IMR-90 (cell line): ENCODE measurements at regions not wholly inside any gene's neighbourhood (a gene's known extent, or its start where the extent isn't known, plus 50 kb on each side); places are given as distances from the start of the nearest gene placed in this dataset.

Experiments used
- ATAC-seq: fragments of 200-7000 bp; cut with Tn5 transposase; 2 replicates; pipeline ENCODE4 v1.9.1; 2020; ENCODE audit warnings: low read depth, mild to moderate bottlenecking, moderate library complexity
- BruUV-seq: library from RNA; stranded (reverse); fragments of 400-500 nt; replicated peaks from 2 replicates; lab custom pipeline; 2021; lab: Mats Ljungman, UMichigan
- CTCF ChIA-PET: fragments of 300-600 bp; formaldehyde crosslinking; extraction: SDS; loops from one replicate; lab custom pipeline; 2021; ENCODE audit warnings: antibody characterized with exemption; lab: Yijun Ruan, JAX
- POLR2A ChIA-PET: fragments of 300-600 bp; sonication (Branson Sonifier 250); formaldehyde crosslinking; loops from one replicate; lab custom pipeline; 2022; ENCODE audit warnings: antibody characterized with exemption; ENCODE audit not compliant: unreplicated experiment; lab: Charles Lee
- DNase-seq: peaks from one replicate; pipeline ENCODE4 v3.0.0; 2013
- H2AFZ ChIP-seq: replicated peaks from 2 replicates; pipeline ENCODE3; 2013; ENCODE audit warnings: low read length, mild to moderate bottlenecking; ENCODE audit not compliant: poor library complexity
- H2AK5ac ChIP-seq: 2 replicates; pipeline ENCODE4 v1.6.1; 2013; ENCODE audit warnings: low read depth, low read length, inconsistent platforms
- H2AK9ac ChIP-seq: replicated peaks from 2 replicates; pipeline ENCODE3; 2013; ENCODE audit warnings: mild to moderate bottlenecking, low read depth, low read length, moderate library complexity; ENCODE audit not compliant: poor library complexity
- H2BK120ac ChIP-seq: 2 replicates; pipeline ENCODE4 v1.6.1; 2013; ENCODE audit warnings: low read depth, low read length, inconsistent platforms
- H2BK15ac ChIP-seq: 3 replicates; pipeline ENCODE4 v1.6.1; 2013; ENCODE audit warnings: low read depth, low read length, inconsistent platforms
- H2BK20ac ChIP-seq: 2 replicates; pipeline ENCODE4 v1.6.1; 2013; ENCODE audit warnings: low read depth, mild to moderate bottlenecking, inconsistent platforms, low read length, moderate library complexity
- H2BK5ac ChIP-seq: 2 replicates; pipeline ENCODE4 v1.6.1; 2013; ENCODE audit warnings: mild to moderate bottlenecking, low read depth, low read length, inconsistent platforms; ENCODE audit not compliant: poor library complexity, severe bottlenecking
- H3K14ac ChIP-seq: replicated peaks from 2 replicates; pipeline ENCODE4 v1.6.1; 2013; ENCODE audit warnings: low read depth, low read length, inconsistent platforms
- H3K18ac ChIP-seq: 2 replicates; pipeline ENCODE4 v1.6.1; 2013; ENCODE audit warnings: low read depth, low read length, control low read depth
- H3K23ac ChIP-seq: 2 replicates; pipeline ENCODE4 v1.6.1; 2013; ENCODE audit warnings: low read depth, low read length, inconsistent platforms
- H3K27ac ChIP-seq: 2 replicates; pipeline ENCODE4 v1.5.1; 2013; ENCODE audit warnings: mild to moderate bottlenecking, control low read depth, low read length; ENCODE audit not compliant: insufficient read depth
- H3K27me3 ChIP-seq: 2 replicates; pipeline ENCODE4 v1.6.1; 2013; ENCODE audit warnings: low read length; ENCODE audit not compliant: control insufficient read depth, insufficient read depth
- H3K36me3 ChIP-seq: 2 replicates; pipeline ENCODE4 v1.6.1; 2013; ENCODE audit warnings: low read length, mixed read lengths; ENCODE audit not compliant: control insufficient read depth, insufficient read depth
- H3K4ac ChIP-seq: 2 replicates; pipeline ENCODE4 v1.6.1; 2013; ENCODE audit warnings: low read depth, low read length, inconsistent platforms
- H3K4me1 ChIP-seq: 2 replicates; pipeline ENCODE4 v1.6.1; 2013; ENCODE audit warnings: low read length, mixed read lengths; ENCODE audit not compliant: control insufficient read depth, insufficient read depth
- H3K4me2 ChIP-seq: 2 replicates; pipeline ENCODE4 v1.6.1; 2013; ENCODE audit warnings: low read depth, mild to moderate bottlenecking, control low read depth, low read length, moderate library complexity
- H3K4me3 ChIP-seq: 2 replicates; pipeline ENCODE4 v1.5.1; 2013; ENCODE audit warnings: low read depth, mild to moderate bottlenecking, control low read depth, low read length, moderate library complexity; ENCODE audit not compliant: insufficient read depth
- H3K56ac ChIP-seq: 2 replicates; pipeline ENCODE4 v1.6.1; 2013; ENCODE audit warnings: low read length, inconsistent platforms; ENCODE audit not compliant: insufficient read depth; ENCODE audit errors: extremely low read depth
- H3K79me1 ChIP-seq, 2 experiments: 2 replicates each; pipeline ENCODE4 v1.6.1; 2013; ENCODE audit warnings: low read length in 2 of 2, inconsistent platforms in 1 of 2, low read depth in 1 of 2
- H3K9ac ChIP-seq: 2 replicates; pipeline ENCODE4 v1.6.1; 2013; ENCODE audit warnings: low read depth, low read length, control low read depth
- H3K9me1 ChIP-seq: 2 replicates; pipeline ENCODE4 v1.6.1; 2013; ENCODE audit warnings: low read length, inconsistent platforms; ENCODE audit not compliant: insufficient read depth
- H3K9me3 ChIP-seq: 2 replicates; pipeline ENCODE4 v1.6.1; 2013; ENCODE audit warnings: low read length; ENCODE audit not compliant: control insufficient read depth, insufficient read depth
- H4K20me1 ChIP-seq: 2 replicates; pipeline ENCODE4 v1.6.1; 2013; ENCODE audit warnings: low read length, inconsistent platforms; ENCODE audit not compliant: insufficient read depth
- H4K5ac ChIP-seq: 2 replicates; pipeline ENCODE4 v1.6.1; 2013; ENCODE audit warnings: mild to moderate bottlenecking, low read depth, low read length, control low read depth
- H4K8ac ChIP-seq, 2 experiments: 2 replicates each; pipeline ENCODE4 v1.6.1; 2013; ENCODE audit warnings: low read depth in 2 of 2, low read length in 2 of 2, control low read depth in 1 of 2, inconsistent platforms in 1 of 2
- H4K91ac ChIP-seq: 2 replicates; pipeline ENCODE4 v1.6.1; 2013; ENCODE audit warnings: low read depth, low read length, inconsistent platforms; ENCODE audit not compliant: insufficient read depth
- BHLHE40 ChIP-seq: fragments of 150-350 bp; IDR thresholded peaks from 2 replicates; pipeline ENCODE4 v1.6.1; 2016; ENCODE audit warnings: mild to moderate bottlenecking, low read depth, low read length
- CEBPB ChIP-seq: IDR thresholded peaks from 2 replicates; pipeline ENCODE4 v1.6.1; 2012; ENCODE audit warnings: low read depth, low read length, improper control_type of control experiment
- CHD1 ChIP-seq: IDR thresholded peaks from 2 replicates; pipeline ENCODE4 v1.6.1; 2012; ENCODE audit warnings: low read depth, low read length, improper control_type of control experiment
- ELK1 ChIP-seq: fragments of 150-350 bp; IDR thresholded peaks from 2 replicates; pipeline ENCODE4 v1.6.1; 2016; ENCODE audit warnings: low read depth, mild to moderate bottlenecking, low read length, moderate library complexity, borderline replicate concordance
- FOS ChIP-seq: fragments of 150-350 bp; IDR thresholded peaks from 2 replicates; pipeline ENCODE4 v1.6.1; 2016; ENCODE audit warnings: low read depth, low read length
- MAFK ChIP-seq: IDR thresholded peaks from 2 replicates; pipeline ENCODE4 v1.6.1; 2012; ENCODE audit warnings: low read depth, low read length, improper control_type of control experiment
- MAZ ChIP-seq: IDR thresholded peaks from 2 replicates; pipeline ENCODE4 v1.6.1; 2012; ENCODE audit warnings: low read depth, mild to moderate bottlenecking, low read length, improper control_type of control experiment, moderate library complexity, borderline replicate concordance
- MXI1 ChIP-seq: IDR thresholded peaks from 2 replicates; pipeline ENCODE4 v1.6.1; 2012; ENCODE audit warnings: low read depth, mild to moderate bottlenecking, low read length, moderate library complexity, borderline replicate concordance
- NFE2L2 ChIP-seq: fragments of 150-350 bp; IDR thresholded peaks from 2 replicates; pipeline ENCODE4 v1.6.1; 2016; ENCODE audit warnings: low read depth, mild to moderate bottlenecking, low read length
- POLR2A ChIP-seq: IDR thresholded peaks from 2 replicates; pipeline ENCODE4 v1.6.1; 2012; ENCODE audit warnings: mild to moderate bottlenecking, low read depth, low read length
- RAD21 ChIP-seq: IDR thresholded peaks from 2 replicates; pipeline ENCODE4 v1.6.1; 2012; ENCODE audit warnings: low read length, improper control_type of control experiment
- RCOR1 ChIP-seq: IDR thresholded peaks from 2 replicates; pipeline ENCODE4 v1.6.1; 2012; ENCODE audit warnings: mild to moderate bottlenecking, low read length, improper control_type of control experiment; ENCODE audit not compliant: insufficient replicate concordance
- RFX5 ChIP-seq: IDR thresholded peaks from 2 replicates; pipeline ENCODE4 v1.8.0; 2012; ENCODE audit warnings: low read depth, mild to moderate bottlenecking, low read length, moderate library complexity
- SMC3 ChIP-seq: fragments of 150-350 bp; IDR thresholded peaks from 2 replicates; pipeline ENCODE4 v1.6.1; 2016; ENCODE audit warnings: low read depth, mild to moderate bottlenecking, antibody characterized with exemption, low read length, moderate library complexity
- dilution Hi-C: fragments of 300-500 bp; cut with HindIII; formaldehyde crosslinking; loops from one replicate; pipeline ENCODE4 v1.14.3; 2018; ENCODE audit warnings: low sequenced_read_pairs; ENCODE audit not compliant: unreplicated experiment
- in situ Hi-C: fragments of 300-500 bp; cut with MboI; formaldehyde crosslinking; loops from 3 replicates; pipeline ENCODE4 v1.14.3; 2019; ENCODE audit warnings: low sequenced_read_pairs, inconsistent platforms, mixed read lengths
- intact Hi-C: fragments of 100-400 bp; cut with micrococcal nuclease; formaldehyde crosslinking; loops from 2 replicates; pipeline ENCODE4 v1.10.0; 2022
- TF ChIP-seq, protein P1 (sequence below): fragments of 150-350 bp; IDR thresholded peaks from 2 replicates; pipeline ENCODE4 v1.6.1; 2017; ENCODE audit warnings: mild to moderate bottlenecking, antibody characterized with exemption, low read length, low read depth
- TF ChIP-seq, protein P2 (sequence below): conservative IDR thresholded peaks from 2 replicates; pipeline ENCODE4 v1.5.1; 2012; ENCODE audit warnings: mild to moderate bottlenecking, low read depth, low read length, improper control_type of control experiment

DNA sequence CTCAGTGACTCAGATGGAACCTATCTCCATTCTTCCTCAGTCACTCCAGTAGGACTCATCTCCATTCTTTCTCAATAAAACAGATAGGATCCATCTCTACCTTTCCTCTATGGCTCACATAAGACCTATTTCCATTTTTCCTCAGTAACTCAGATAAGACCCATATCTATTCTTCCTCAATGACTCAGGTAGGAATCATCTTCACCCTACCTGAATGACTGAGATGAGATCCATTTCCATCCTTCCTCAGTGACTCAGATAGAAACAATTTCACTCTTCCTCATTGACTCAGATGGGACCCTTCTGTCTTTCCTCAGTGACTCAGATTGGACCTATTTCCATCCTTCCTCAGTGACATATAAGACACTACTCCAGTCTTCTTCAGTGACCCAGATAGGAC, 165.1 kb downstream of the FBXO4 start:
- no peaks in the 10 kb centered on the region for H3K36me3 ChIP-seq
- no peak overlapping the region for H2AK9ac ChIP-seq
- DNase-seq (no peak), ATAC-seq (no peak)
- H3K27ac ChIP-seq, result no peak overlapping the region
- no peaks in the 10 kb centered on the region for H3K27me3 ChIP-seq
- H4K20me1 ChIP-seq, result no peaks in the 10 kb centered on the region
- in situ Hi-C loops, result no loop called here
- TF ChIP-seq RFX5 (no peak), POLR2A (no peak), ELK1 (no peak), RAD21 (no peak), MXI1 (no peak), CEBPB (no peak), MAFK (no peak), NFE2L2 (no peak), SMC3 (no peak), CHD1 (no peak), BHLHE40 (no peak), FOS (no peak), RCOR1 (no peak), MAZ (no peak)
- TF ChIP-seq, protein P1, sequence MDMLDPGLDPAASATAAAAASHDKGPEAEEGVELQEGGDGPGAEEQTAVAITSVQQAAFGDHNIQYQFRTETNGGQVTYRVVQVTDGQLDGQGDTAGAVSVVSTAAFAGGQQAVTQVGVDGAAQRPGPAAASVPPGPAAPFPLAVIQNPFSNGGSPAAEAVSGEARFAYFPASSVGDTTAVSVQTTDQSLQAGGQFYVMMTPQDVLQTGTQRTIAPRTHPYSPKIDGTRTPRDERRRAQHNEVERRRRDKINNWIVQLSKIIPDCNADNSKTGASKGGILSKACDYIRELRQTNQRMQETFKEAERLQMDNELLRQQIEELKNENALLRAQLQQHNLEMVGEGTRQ, result no peak
- TF ChIP-seq, protein P2, sequence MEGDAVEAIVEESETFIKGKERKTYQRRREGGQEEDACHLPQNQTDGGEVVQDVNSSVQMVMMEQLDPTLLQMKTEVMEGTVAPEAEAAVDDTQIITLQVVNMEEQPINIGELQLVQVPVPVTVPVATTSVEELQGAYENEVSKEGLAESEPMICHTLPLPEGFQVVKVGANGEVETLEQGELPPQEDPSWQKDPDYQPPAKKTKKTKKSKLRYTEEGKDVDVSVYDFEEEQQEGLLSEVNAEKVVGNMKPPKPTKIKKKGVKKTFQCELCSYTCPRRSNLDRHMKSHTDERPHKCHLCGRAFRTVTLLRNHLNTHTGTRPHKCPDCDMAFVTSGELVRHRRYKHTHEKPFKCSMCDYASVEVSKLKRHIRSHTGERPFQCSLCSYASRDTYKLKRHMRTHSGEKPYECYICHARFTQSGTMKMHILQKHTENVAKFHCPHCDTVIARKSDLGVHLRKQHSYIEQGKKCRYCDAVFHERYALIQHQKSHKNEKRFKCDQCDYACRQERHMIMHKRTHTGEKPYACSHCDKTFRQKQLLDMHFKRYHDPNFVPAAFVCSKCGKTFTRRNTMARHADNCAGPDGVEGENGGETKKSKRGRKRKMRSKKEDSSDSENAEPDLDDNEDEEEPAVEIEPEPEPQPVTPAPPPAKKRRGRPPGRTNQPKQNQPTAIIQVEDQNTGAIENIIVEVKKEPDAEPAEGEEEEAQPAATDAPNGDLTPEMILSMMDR, result no peak
- ChIA-PET CTCF (no interaction called here), POLR2A (no interaction called here)
- H2BK5ac ChIP-seq, result no peak overlapping the region
- no peak overlapping the region for H2AFZ ChIP-seq
- H2AK5ac ChIP-seq, result no peak overlapping the region
- H4K5ac ChIP-seq, result no peak overlapping the region
- H3K9me3 ChIP-seq, result no peaks in the 10 kb centered on the region
- no peak overlapping the region for H3K4me3 ChIP-seq
- no peak overlapping the region for H2BK120ac ChIP-seq
- no peak overlapping the region for H3K4me2 ChIP-seq
- BruUV-seq, result no TSS peak
- H3K14ac ChIP-seq, result no peak overlapping the region
- dilution Hi-C loops, result no loop called here
- H2BK20ac ChIP-seq, result no peak overlapping the region
- no peak overlapping the region for H3K23ac ChIP-seq
- intact Hi-C loops, result no loop called here
- no peak overlapping the region for H3K4ac ChIP-seq
- no peaks in the 10 kb centered on the region for H3K9me1 ChIP-seq
- H3K18ac ChIP-seq, result no peak overlapping the region
- H3K9ac ChIP-seq, result no peak overlapping the region
- no peak overlapping the region for H4K8ac ChIP-seq
- no peaks in the 10 kb centered on the region for H3K4me1 ChIP-seq
- no peak overlapping the region for H4K91ac ChIP-seq
- H3K79me1 ChIP-seq, result no peaks in the 10 kb centered on the region
- H3K56ac ChIP-seq, result no peak overlapping the region
- H2BK15ac ChIP-seq, result no peak overlapping the region
